ENCODE measurements at regions not wholly inside any gene's neighbourhood (a gene's known extent, or its start where the extent isn't known, plus 50 kb on each side); places are given as distances from the start of the nearest gene placed in this dataset.

DNA sequence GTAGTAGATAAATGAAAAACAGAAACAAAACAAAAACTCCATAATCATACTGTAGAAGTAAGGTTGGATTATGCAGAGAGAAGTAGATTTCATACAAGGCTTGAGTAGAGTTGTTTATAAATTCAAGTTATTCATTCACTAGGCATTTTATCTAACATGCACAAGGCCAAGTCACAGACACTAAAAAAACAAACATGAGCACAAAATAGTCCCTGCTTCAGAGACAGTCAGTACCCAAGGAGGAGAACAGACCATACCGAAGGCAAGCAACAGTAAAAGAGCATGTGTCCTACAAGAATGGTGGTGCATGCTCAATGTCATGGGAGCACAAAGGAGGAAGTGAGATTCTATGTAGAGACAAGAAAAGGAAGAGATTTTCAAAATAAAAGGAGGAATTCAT, 796.5 kb upstream of the LRRC4C start:
- Histone ChIP-seq H4K20me1 (ENCODE audit: insufficient read depth, low read length) (no peaks in the 10 kb centered on the region), H3K4me3 (ENCODE audit: low read depth in 1 of 2, low read length in 2 of 2) (no peak overlapping the region), H3K27me3 (ENCODE audit: insufficient read depth, low read length, poor library complexity) (no peaks in the 10 kb centered on the region), H3K36me3 (ENCODE audit: insufficient read depth, low read length) (no peaks in the 10 kb centered on the region), H3K9ac (ENCODE audit: low read depth, low read length) (no peak overlapping the region), H3K9me3 (ENCODE audit: insufficient read depth, low read length, severe bottlenecking) (no peaks in the 10 kb centered on the region), H3K27ac (ENCODE audit: low read length) (no peak overlapping the region), H3K4me1 (ENCODE audit: insufficient read depth, low read length) (no peaks in the 10 kb centered on the region), H3K79me2 (ENCODE audit: insufficient read depth, low read length) (no peaks in the 10 kb centered on the region), H2AFZ (ENCODE audit: low read depth, low read length) (no peak overlapping the region), H3K4me2 (ENCODE audit: insufficient read depth, low read length) (no peak overlapping the region)
- TF ChIP-seq CTCF (IDR thresholded peaks at IDR 0.05; ENCODE audit: borderline replicate concordance, extremely low read depth, low read length, poor library complexity, severe bottlenecking) (no peak), EZH2 (IDR thresholded peaks at IDR 0.05; ENCODE audit: borderline replicate concordance, low read depth, low read length, severe bottlenecking) (no peak)
- ATAC-seq (ENCODE audit: insufficient read depth, low read depth) = no peak
- DNase-seq = no peak

GRCh38 chr11:42257534-42257933, 798.1 kb upstream of the LRRC4C start:
- TF ChIP-seq EZH2 (IDR thresholded peaks at IDR 0.05; ENCODE audit: borderline replicate concordance, low read depth, low read length, severe bottlenecking) (no peak), CTCF (IDR thresholded peaks at IDR 0.05; ENCODE audit: borderline replicate concordance, extremely low read depth, low read length, poor library complexity, severe bottlenecking) (no peak)
- no peak overlapping the region for H3K27ac ChIP-seq (ENCODE audit: low read length)
- H3K4me2 ChIP-seq (ENCODE audit: insufficient read depth, low read length) = no peak overlapping the region
- no peaks in the 10 kb centered on the region for H3K4me1 ChIP-seq (ENCODE audit: insufficient read depth, low read length)
- DNase-seq (no peak), ATAC-seq (ENCODE audit: insufficient read depth, low read depth) (no peak)
- H2AFZ ChIP-seq (ENCODE audit: low read depth, low read length) = no peak overlapping the region
- no peaks in the 10 kb centered on the region for H3K27me3 ChIP-seq (ENCODE audit: insufficient read depth, low read length, poor library complexity)
- H3K4me3 ChIP-seq (ENCODE audit: low read depth in 1 of 2, low read length in 2 of 2) = no peak overlapping the region
- no peaks in the 10 kb centered on the region for H3K36me3 ChIP-seq (ENCODE audit: insufficient read depth, low read length)
- H3K9ac ChIP-seq (ENCODE audit: low read depth, low read length) = no peak overlapping the region
- no peaks in the 10 kb centered on the region for H3K79me2 ChIP-seq (ENCODE audit: insufficient read depth, low read length)
- no peaks in the 10 kb centered on the region for H3K9me3 ChIP-seq (ENCODE audit: insufficient read depth, low read length, severe bottlenecking)
- H4K20me1 ChIP-seq (ENCODE audit: insufficient read depth, low read length) = no peaks in the 10 kb centered on the region

DNA sequence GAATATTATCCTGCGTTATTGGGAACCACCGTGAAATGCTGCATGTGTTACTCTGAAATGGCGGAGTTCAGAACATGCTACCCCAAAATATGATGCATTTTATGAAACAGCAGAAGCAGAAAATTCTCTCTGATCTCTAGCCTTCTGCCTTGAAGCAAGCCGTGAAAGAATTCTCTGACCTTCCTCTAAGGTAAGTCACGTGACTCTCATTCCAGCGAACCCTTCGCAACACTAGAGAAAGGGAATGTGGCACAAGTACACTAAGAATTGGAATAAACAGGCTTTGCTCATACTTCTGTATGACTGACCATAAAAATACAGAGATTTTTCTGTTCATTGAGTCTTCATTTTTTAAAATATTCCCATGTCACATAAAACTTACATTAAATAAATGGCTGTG, 805.6 kb upstream of the LRRC4C start:
- Histone ChIP-seq H3K4me3 (ENCODE audit: low read depth in 1 of 2, low read length in 2 of 2) (no peak overlapping the region), H3K4me2 (ENCODE audit: insufficient read depth, low read length) (no peak overlapping the region), H3K27me3 (ENCODE audit: insufficient read depth, low read length, poor library complexity) (no peaks in the 10 kb centered on the region), H4K20me1 (ENCODE audit: insufficient read depth, low read length) (no peaks in the 10 kb centered on the region), H3K79me2 (ENCODE audit: insufficient read depth, low read length) (no peaks in the 10 kb centered on the region), H3K4me1 (ENCODE audit: insufficient read depth, low read length) (no peaks in the 10 kb centered on the region), H3K27ac (ENCODE audit: low read length) (no peak overlapping the region), H3K9ac (ENCODE audit: low read depth, low read length) (no peak overlapping the region), H3K9me3 (ENCODE audit: insufficient read depth, low read length, severe bottlenecking) (no peaks in the 10 kb centered on the region), H3K36me3 (ENCODE audit: insufficient read depth, low read length) (no peaks in the 10 kb centered on the region), H2AFZ (ENCODE audit: low read depth, low read length) (no peak overlapping the region)
- TF ChIP-seq CTCF (IDR thresholded peaks at IDR 0.05; ENCODE audit: borderline replicate concordance, extremely low read depth, low read length, poor library complexity, severe bottlenecking) (no peak), EZH2 (IDR thresholded peaks at IDR 0.05; ENCODE audit: borderline replicate concordance, low read depth, low read length, severe bottlenecking) (no peak)
- DNase-seq = no peak
- ATAC-seq (ENCODE audit: insufficient read depth, low read depth) = no peak

- Histone ChIP-seq H3K27me3 (ENCODE audit: insufficient read depth, low read length, poor library complexity) (no peaks in the 10 kb centered on the region), H4K20me1 (ENCODE audit: insufficient read depth, low read length) (no peaks in the 10 kb centered on the region)
- ATAC-seq (ENCODE audit: insufficient read depth, low read depth) = no peak
These were observed 811.9 kb upstream of the LRRC4C start for GRCh38 chr11:42271306-42271705.

More at GRCh38 chr11:42271306-42271705, 811.9 kb upstream of the LRRC4C start:
- Histone ChIP-seq H3K79me2 (ENCODE audit: insufficient read depth, low read length) (no peaks in the 10 kb centered on the region), H3K4me1 (ENCODE audit: insufficient read depth, low read length) (no peaks in the 10 kb centered on the region), H3K4me2 (ENCODE audit: insufficient read depth, low read length) (no peak overlapping the region), H3K9ac (ENCODE audit: low read depth, low read length) (no peak overlapping the region), H3K36me3 (ENCODE audit: insufficient read depth, low read length) (no peaks in the 10 kb centered on the region), H3K27ac (ENCODE audit: low read length) (no peak overlapping the region), H3K9me3 (ENCODE audit: insufficient read depth, low read length, severe bottlenecking) (no peaks in the 10 kb centered on the region), H3K4me3 (ENCODE audit: low read depth in 1 of 2, low read length in 2 of 2) (no peak overlapping the region), H2AFZ (ENCODE audit: low read depth, low read length) (no peak overlapping the region)
- DNase-seq = no peak
- TF ChIP-seq EZH2 (IDR thresholded peaks at IDR 0.05; ENCODE audit: borderline replicate concordance, low read depth, low read length, severe bottlenecking) (no peak), CTCF (IDR thresholded peaks at IDR 0.05; ENCODE audit: borderline replicate concordance, extremely low read depth, low read length, poor library complexity, severe bottlenecking) (no peak)

All from DND-41 (cell line).